Hepatocyte (in vitro differentiated cells): ENCODE measurements at regions not wholly inside any gene's neighbourhood (a gene's known extent, or its start where the extent isn't known, plus 50 kb on each side); places are given as distances from the start of the nearest gene placed in this dataset.
"Not testable (repeated sequence)": the region's sequence is repeated elsewhere in the genome, so short reads cannot be mapped to it uniquely, and the experiment has no call there.

Experiments
- DNase-seq: peaks from one replicate; pipeline ENCODE4 v3.0.0-alpha.2; 2016; ENCODE audit warnings: low spot score
- H2AFZ ChIP-seq: fragments of 200-600 bp; sonication (generic); 2 replicates; pipeline ENCODE4 v1.6.0; 2016; ENCODE audit warnings: antibody characterized with exemption, mild to moderate bottlenecking
- H3K27ac ChIP-seq: fragments of 200-600 bp; sonication (generic); 2 replicates; pipeline ENCODE4 v1.5.1; 2016; ENCODE audit warnings: mild to moderate bottlenecking
- H3K27me3 ChIP-seq: fragments of 200-600 bp; sonication (generic); 2 replicates; pipeline ENCODE4 v1.6.1; 2016
- H3K36me3 ChIP-seq: fragments of 200-600 bp; sonication (generic); replicated peaks from 2 replicates; pipeline ENCODE4 v1.5.1; 2016; ENCODE audit warnings: low read depth; ENCODE audit not compliant: insufficient read depth
- H3K4me1 ChIP-seq: fragments of 200-600 bp; sonication (generic); 2 replicates; pipeline ENCODE4 v1.5.1; 2016; ENCODE audit warnings: mild to moderate bottlenecking, moderate library complexity; ENCODE audit not compliant: insufficient read depth
- H3K4me2 ChIP-seq: fragments of 200-600 bp; sonication (generic); 2 replicates; pipeline ENCODE4 v1.6.0; 2016
- H3K4me3 ChIP-seq: fragments of 200-600 bp; sonication (generic); 2 replicates; pipeline ENCODE4 v1.5.1; 2016; ENCODE audit warnings: mild to moderate bottlenecking
- H3K79me2 ChIP-seq: fragments of 200-600 bp; sonication (generic); 2 replicates; pipeline ENCODE4 v1.6.0; 2017; ENCODE audit warnings: mild to moderate bottlenecking
- H3K9me2 ChIP-seq: fragments of 200-600 bp; sonication (generic); replicated peaks from 2 replicates; pipeline ENCODE4 v1.6.0; 2017; ENCODE audit warnings: mild to moderate bottlenecking; ENCODE audit not compliant: insufficient read depth
- H3K9me3 ChIP-seq: fragments of 200-600 bp; sonication (generic); 2 replicates; pipeline ENCODE4 v1.5.1; 2016; ENCODE audit warnings: low read depth, mild to moderate bottlenecking
- H4K20me1 ChIP-seq: fragments of 200-600 bp; sonication (generic); 2 replicates; pipeline ENCODE4 v1.6.0; 2016; ENCODE audit warnings: mild to moderate bottlenecking; ENCODE audit not compliant: insufficient read depth, poor library complexity, severe bottlenecking
- EZH2 ChIP-seq: fragments of 200-600 bp; sonication (generic); IDR thresholded peaks from 2 replicates; pipeline ENCODE4 v1.6.1; 2016; ENCODE audit warnings: antibody characterized with exemption, mild to moderate bottlenecking, borderline replicate concordance
- EZH2phosphoT487 ChIP-seq: fragments of 200-600 bp; sonication (generic); IDR thresholded peaks from one replicate; pipeline ENCODE4 v1.6.1; 2018; ENCODE audit warnings: antibody characterized with exemption, mild to moderate bottlenecking, low read depth, moderate library complexity; ENCODE audit not compliant: unreplicated experiment, severe bottlenecking
- WGBS: methylation state at CpG from one replicate; pipeline ENCODE4 v1.1.6; 2016; ENCODE audit warnings: low lambda C conversion rate; ENCODE audit errors: missing lambda C conversion rate; 5-methylcytosine and 5-hydroxymethylcytosine counted together
- TF ChIP-seq, protein P1 (sequence below): fragments of 200-600 bp; sonication (generic); IDR thresholded peaks from 2 replicates; pipeline ENCODE4 v1.5.1; 2016; ENCODE audit warnings: antibody characterized with exemption, mild to moderate bottlenecking; ENCODE audit not compliant: poor library complexity

DNA sequence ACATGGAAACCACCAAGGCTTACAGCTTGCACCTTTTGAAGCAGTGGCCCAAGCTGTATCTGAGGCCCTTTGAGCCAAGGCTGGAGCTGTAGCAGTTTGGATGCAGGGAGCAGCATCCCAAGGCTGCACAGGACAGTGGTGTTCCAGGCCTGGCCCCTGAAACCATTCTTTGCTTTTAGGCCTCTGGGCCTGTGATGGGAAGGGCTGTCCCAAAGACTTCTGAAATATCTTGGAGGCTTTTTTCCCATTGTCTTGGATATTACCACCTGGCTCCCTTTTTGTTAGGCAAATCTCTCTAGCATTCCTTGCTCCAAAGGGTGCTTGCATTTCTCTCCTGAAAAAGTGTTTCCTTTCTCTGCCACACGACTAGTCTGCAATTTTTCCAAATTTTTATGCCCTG lies 302.8 kb upstream of the MDFIC2 start:
- H3K36me3 ChIP-seq: no peaks in the 10 kb centered on the region
- no peak overlapping the region for H3K27ac ChIP-seq
- no peak overlapping the region for H3K4me2 ChIP-seq
- H2AFZ ChIP-seq: no peak overlapping the region
- no peaks in the 10 kb centered on the region for H4K20me1 ChIP-seq
- H3K27me3 ChIP-seq: no peaks in the 10 kb centered on the region
- DNase-seq: no peak
- no peaks in the 10 kb centered on the region for H3K9me3 ChIP-seq
- TF ChIP-seq EZH2phosphoT487 (no peak), EZH2 (no peak)
- TF ChIP-seq, protein P1, sequence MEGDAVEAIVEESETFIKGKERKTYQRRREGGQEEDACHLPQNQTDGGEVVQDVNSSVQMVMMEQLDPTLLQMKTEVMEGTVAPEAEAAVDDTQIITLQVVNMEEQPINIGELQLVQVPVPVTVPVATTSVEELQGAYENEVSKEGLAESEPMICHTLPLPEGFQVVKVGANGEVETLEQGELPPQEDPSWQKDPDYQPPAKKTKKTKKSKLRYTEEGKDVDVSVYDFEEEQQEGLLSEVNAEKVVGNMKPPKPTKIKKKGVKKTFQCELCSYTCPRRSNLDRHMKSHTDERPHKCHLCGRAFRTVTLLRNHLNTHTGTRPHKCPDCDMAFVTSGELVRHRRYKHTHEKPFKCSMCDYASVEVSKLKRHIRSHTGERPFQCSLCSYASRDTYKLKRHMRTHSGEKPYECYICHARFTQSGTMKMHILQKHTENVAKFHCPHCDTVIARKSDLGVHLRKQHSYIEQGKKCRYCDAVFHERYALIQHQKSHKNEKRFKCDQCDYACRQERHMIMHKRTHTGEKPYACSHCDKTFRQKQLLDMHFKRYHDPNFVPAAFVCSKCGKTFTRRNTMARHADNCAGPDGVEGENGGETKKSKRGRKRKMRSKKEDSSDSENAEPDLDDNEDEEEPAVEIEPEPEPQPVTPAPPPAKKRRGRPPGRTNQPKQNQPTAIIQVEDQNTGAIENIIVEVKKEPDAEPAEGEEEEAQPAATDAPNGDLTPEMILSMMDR: no peak
- 0% methylated on average over 1 of the region's 1 CpG for WGBS
- H3K4me3 ChIP-seq: no peak overlapping the region
- H3K79me2 ChIP-seq: no peaks in the 10 kb centered on the region
- no peaks in the 10 kb centered on the region for H3K4me1 ChIP-seq
- H3K9me2 ChIP-seq: no peaks in the 10 kb centered on the region

GRCh38 chr3:70614111-70614510 lies 301.7 kb upstream of the MDFIC2 start:
- no peaks in the 10 kb centered on the region for H3K9me2 ChIP-seq
- no peaks in the 10 kb centered on the region for H3K79me2 ChIP-seq
- H3K4me2 ChIP-seq: no peak overlapping the region
- H3K36me3 ChIP-seq: no peaks in the 10 kb centered on the region
- H2AFZ ChIP-seq: no peak overlapping the region
- no peak overlapping the region for H3K4me3 ChIP-seq
- DNase-seq: no peak
- H3K9me3 ChIP-seq: no peaks in the 10 kb centered on the region
- H3K4me1 ChIP-seq: no peaks in the 10 kb centered on the region
- TF ChIP-seq EZH2: no peak
- TF ChIP-seq EZH2phosphoT487: no peak
- TF ChIP-seq, protein P1: no peak
- H3K27me3 ChIP-seq: no peaks in the 10 kb centered on the region
- no peaks in the 10 kb centered on the region for H4K20me1 ChIP-seq
- 85% methylated on average over 6 of the region's 6 CpGs for WGBS
- no peak overlapping the region for H3K27ac ChIP-seq

GRCh38 chr3:70612920-70613319 lies 300.5 kb upstream of the MDFIC2 start:
- no peak overlapping the region for H3K4me3 ChIP-seq
- no peaks in the 10 kb centered on the region for H3K9me2 ChIP-seq
- no peak overlapping the region for H2AFZ ChIP-seq
- no peak overlapping the region for H3K4me2 ChIP-seq
- H3K4me1 ChIP-seq: no peaks in the 10 kb centered on the region
- no peak overlapping the region for H3K27ac ChIP-seq
- 95% methylated on average over 11 of the region's 11 CpGs for WGBS
- no peaks in the 10 kb centered on the region for H4K20me1 ChIP-seq
- no peaks in the 10 kb centered on the region for H3K27me3 ChIP-seq
- no peak for DNase-seq
- H3K36me3 ChIP-seq: no peaks in the 10 kb centered on the region
- TF ChIP-seq EZH2 (no peak), EZH2phosphoT487 (no peak)
- TF ChIP-seq, protein P1: no peak
- no peaks in the 10 kb centered on the region for H3K79me2 ChIP-seq
- no peaks in the 10 kb centered on the region for H3K9me3 ChIP-seq

GRCh38 chr3:70611667-70612277 lies 299.3 kb upstream of the MDFIC2 start:
- H3K79me2 ChIP-seq, H3K36me3 ChIP-seq, H3K9me2 ChIP-seq, H3K4me3 ChIP-seq, H3K9me3 ChIP-seq, H3K27ac ChIP-seq, H4K20me1 ChIP-seq, H2AFZ ChIP-seq, H3K27me3 ChIP-seq, H3K4me2 ChIP-seq, H3K4me1 ChIP-seq, DNase-seq: not testable (repeated sequence)
- WGBS: 97% methylated on average over 24 of the region's 25 CpGs
